ENCODE measurements at regions not wholly inside any gene's neighbourhood (a gene's known extent, or its start where the extent isn't known, plus 50 kb on each side); places are given as distances from the start of the nearest gene placed in this dataset.
"Not testable (repeated sequence)": the region's sequence is repeated elsewhere in the genome, so short reads cannot be mapped to it uniquely, and the experiment has no call there.

DNA sequence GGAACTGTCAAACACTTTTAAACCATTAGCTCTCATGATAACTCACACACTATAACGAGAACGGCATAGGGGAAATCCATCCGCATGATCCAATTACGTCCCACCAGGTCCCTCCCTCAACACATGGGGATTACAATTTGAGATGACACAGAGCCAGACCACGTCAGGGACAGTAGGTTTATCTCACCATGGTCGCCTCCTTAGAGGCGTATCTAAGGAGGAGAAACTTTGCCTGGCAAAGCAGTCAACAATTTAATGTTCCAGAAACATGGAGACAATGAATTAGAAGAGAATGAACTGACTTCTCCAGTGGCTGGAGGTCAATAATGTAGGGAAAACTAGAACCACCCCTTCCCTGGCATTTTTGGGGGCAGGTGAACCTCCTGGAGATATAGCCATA is 488.4 kb upstream of the AUTS2 start:
- DNase-seq (ENCODE audit: extremely low spot score) = no peak
- TF ChIP-seq EP300 (IDR thresholded peaks at IDR 0.05) (no peak), POLR2A (IDR thresholded peaks at IDR 0.05; ENCODE audit: low read depth) (no peak), POLR2AphosphoS5 (IDR thresholded peaks at IDR 0.05) (no peak)
- TF ChIP-seq, protein P1, sequence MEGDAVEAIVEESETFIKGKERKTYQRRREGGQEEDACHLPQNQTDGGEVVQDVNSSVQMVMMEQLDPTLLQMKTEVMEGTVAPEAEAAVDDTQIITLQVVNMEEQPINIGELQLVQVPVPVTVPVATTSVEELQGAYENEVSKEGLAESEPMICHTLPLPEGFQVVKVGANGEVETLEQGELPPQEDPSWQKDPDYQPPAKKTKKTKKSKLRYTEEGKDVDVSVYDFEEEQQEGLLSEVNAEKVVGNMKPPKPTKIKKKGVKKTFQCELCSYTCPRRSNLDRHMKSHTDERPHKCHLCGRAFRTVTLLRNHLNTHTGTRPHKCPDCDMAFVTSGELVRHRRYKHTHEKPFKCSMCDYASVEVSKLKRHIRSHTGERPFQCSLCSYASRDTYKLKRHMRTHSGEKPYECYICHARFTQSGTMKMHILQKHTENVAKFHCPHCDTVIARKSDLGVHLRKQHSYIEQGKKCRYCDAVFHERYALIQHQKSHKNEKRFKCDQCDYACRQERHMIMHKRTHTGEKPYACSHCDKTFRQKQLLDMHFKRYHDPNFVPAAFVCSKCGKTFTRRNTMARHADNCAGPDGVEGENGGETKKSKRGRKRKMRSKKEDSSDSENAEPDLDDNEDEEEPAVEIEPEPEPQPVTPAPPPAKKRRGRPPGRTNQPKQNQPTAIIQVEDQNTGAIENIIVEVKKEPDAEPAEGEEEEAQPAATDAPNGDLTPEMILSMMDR (IDR thresholded peaks at IDR 0.05) = no peak
- peaks cover 0 to 7% (median 3%) of the 10 kb centered on the region in 4 donors for H3K4me1 ChIP-seq
- H3K27me3 ChIP-seq = no peaks in the 10 kb centered on the region
- no peak overlapping the region for H3K4me3 ChIP-seq
- intact Hi-C loops (cut with DNase I) = no loop called here
- no peaks in the 10 kb centered on the region for H3K9me3 ChIP-seq
- WGBS = 87% methylated on average over 7 of the region's 7 CpGs
- no peaks in the 10 kb centered on the region for H3K36me3 ChIP-seq
- H3K27ac ChIP-seq (replicated peaks in 1 of 4) = no peak overlapping the region

DNA sequence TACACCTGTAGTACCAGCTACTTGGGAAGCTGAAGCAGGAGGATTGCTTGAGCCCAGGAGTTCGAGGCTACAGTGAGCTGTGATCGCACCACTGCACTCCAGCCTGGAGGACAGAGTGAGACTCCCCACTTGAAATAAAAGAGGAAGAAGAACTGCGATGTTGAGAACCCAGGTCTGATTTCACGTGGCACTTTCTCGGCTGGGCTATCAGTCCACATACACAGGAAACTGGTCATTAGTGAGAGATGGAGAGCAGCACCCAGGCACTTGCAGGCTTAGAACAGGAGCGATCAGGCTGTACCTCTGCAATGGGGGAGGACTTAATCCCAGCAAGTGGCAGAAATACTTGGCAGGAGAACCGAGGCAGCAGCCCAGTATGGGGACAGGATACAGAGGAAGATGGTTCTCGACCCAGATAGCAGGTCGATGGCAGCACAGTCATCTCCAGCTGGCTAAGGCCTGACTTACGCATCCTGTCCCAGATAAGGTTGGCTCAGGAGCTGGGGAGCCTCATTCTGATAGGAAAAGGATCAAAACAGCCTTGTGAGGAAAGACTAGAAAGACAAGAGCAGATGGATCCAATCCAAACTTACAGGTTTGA is 487.7 kb upstream of the AUTS2 start:
- intact Hi-C loops (cut with DNase I) = no loop called here
- 88% methylated on average over 10 of the region's 10 CpGs for WGBS
- TF ChIP-seq POLR2A (IDR thresholded peaks at IDR 0.05; ENCODE audit: low read depth) (no peak), POLR2AphosphoS5 (IDR thresholded peaks at IDR 0.05) (no peak), EP300 (IDR thresholded peaks at IDR 0.05) (no peak)
- TF ChIP-seq, protein P1 (IDR thresholded peaks at IDR 0.05) = no peak
- Histone ChIP-seq H3K9me3 (peaks cover 0 to 5% (median 0%) of the 10 kb centered on the region in 4 donors), H3K27me3 (no peaks in the 10 kb centered on the region), H3K27ac (replicated peaks in 1 of 4) (no peak overlapping the region), H3K36me3 (no peaks in the 10 kb centered on the region), H3K4me3 (no peak overlapping the region), H3K4me1 (peaks cover 0 to 7% (median 3%) of the 10 kb centered on the region in 4 donors)
- no peak for DNase-seq (ENCODE audit: extremely low spot score)

DNA sequence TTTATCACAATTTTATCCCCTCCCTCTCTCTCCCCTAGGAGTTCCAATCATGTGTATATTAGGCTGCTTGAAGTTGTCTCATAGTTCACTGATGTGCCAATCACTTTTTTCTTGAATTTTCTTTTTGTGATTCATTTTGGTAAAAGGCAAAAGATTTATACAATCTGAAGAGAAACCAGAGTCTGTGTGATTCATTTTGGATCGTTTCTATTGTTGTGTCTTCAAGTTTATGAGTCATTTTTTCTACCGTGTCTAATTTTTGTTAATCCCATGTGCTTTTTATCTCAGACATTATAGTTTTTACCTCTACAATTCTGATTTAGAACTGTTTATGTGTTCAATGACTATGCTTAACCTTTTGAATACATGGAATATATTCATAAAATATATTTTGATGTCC is 483.9 kb upstream of the AUTS2 start:
- peaks cover 0 to 5% (median 0%) of the 10 kb centered on the region in 4 donors for H3K9me3 ChIP-seq
- no peak for TF ChIP-seq POLR2A (IDR thresholded peaks at IDR 0.05; ENCODE audit: low read depth)
- TF ChIP-seq POLR2AphosphoS5 (IDR thresholded peaks at IDR 0.05) = no peak
- TF ChIP-seq, protein P1 (IDR thresholded peaks at IDR 0.05) = no peak
- no peak for TF ChIP-seq EP300 (IDR thresholded peaks at IDR 0.05)
- peaks cover 0 to 2% (median under 1%) of the 10 kb centered on the region in 4 donors for H3K4me1 ChIP-seq
- intact Hi-C loops (cut with DNase I) = no loop called here
- H3K27me3 ChIP-seq = no peaks in the 10 kb centered on the region
- H3K36me3 ChIP-seq = no peaks in the 10 kb centered on the region
- 59% methylated on average over 2 of the region's 2 CpGs for WGBS
- no peak overlapping the region for H3K27ac ChIP-seq (replicated peaks in 1 of 4)
- DNase-seq (ENCODE audit: extremely low spot score) = no peak
- H3K4me3 ChIP-seq = no peak overlapping the region

DNA sequence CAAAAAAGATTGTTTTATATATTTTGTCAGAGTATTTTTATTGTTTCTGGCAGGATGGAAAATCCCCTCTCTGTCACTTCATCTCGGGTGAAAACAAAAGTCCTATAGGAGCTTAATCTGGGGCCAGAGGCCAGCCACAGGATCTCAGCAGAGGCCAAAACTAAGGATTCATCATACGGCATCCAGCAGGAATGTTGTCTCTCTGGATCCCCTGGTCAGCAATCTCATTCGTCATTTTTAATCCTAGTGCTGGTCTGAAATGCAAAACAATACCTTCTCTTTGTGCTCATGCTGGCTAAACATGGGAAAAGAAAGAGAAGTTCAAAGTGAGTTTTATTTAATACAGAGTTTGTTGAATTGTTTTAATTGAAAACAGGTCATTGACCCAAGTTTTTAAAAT is 482.5 kb upstream of the AUTS2 start:
- no peaks in the 10 kb centered on the region for H3K36me3 ChIP-seq
- DNase-seq (ENCODE audit: extremely low spot score) = no peak
- intact Hi-C loops (cut with DNase I) = no loop called here
- no peaks in the 10 kb centered on the region for H3K4me1 ChIP-seq
- WGBS = 22% methylated on average over 3 of the region's 3 CpGs
- no peak overlapping the region for H3K27ac ChIP-seq (replicated peaks in 1 of 4)
- peaks cover 0 to 5% (median 0%) of the 10 kb centered on the region in 4 donors for H3K9me3 ChIP-seq
- no peak overlapping the region for H3K4me3 ChIP-seq
- no peaks in the 10 kb centered on the region for H3K27me3 ChIP-seq
- TF ChIP-seq, protein P1 (IDR thresholded peaks at IDR 0.05) = no peak
- TF ChIP-seq EP300 (IDR thresholded peaks at IDR 0.05) = no peak
- TF ChIP-seq POLR2AphosphoS5 (IDR thresholded peaks at IDR 0.05) = no peak
- TF ChIP-seq POLR2A (IDR thresholded peaks at IDR 0.05; ENCODE audit: low read depth) = no peak

DNA sequence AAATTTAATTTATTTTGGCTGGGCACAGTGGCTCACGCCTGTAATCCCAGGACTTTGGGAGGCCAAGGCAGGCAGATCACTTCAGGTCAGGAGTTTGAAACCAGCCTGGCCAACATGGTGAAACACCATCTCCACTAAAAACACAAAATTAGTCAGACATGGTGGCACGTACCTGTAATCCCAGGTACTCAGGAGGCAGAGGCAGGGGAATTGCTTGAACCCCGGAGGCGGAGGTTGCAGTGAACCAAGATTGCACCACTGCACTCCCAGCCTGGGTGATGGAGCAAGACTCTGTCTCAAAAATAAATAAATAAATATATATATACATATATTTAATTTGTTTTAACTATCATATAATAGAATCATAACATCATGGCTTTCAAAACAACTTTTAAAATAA is 482.1 kb upstream of the AUTS2 start:
- H3K27me3 ChIP-seq; intact Hi-C loops (cut with DNase I); DNase-seq (ENCODE audit: extremely low spot score); H3K36me3 ChIP-seq; H3K27ac ChIP-seq (replicated peaks in 1 of 4); H3K4me1 ChIP-seq; H3K4me3 ChIP-seq; H3K9me3 ChIP-seq: not testable (repeated sequence)
- WGBS = 79% methylated on average over 4 of the region's 4 CpGs

Measured in esophagus muscularis mucosa (tissue), 4 donors.